ENCODE measurements at regions not wholly inside any gene's neighbourhood (a gene's known extent, or its start where the extent isn't known, plus 50 kb on each side); places are given as distances from the start of the nearest gene placed in this dataset.

- ChIA-PET POLR2A (no interaction called here), CTCF (no interaction called here)
- Histone ChIP-seq H4K20me1 (replicated peaks; ENCODE audit: control insufficient read depth, extremely low read depth, insufficient read depth, low read length) (no peaks in the 10 kb centered on the region), H3K9ac (replicated peaks; ENCODE audit: extremely low read depth, insufficient read depth, low read length) (no peak overlapping the region), H3K4me3 (replicated peaks in 1 of 3; ENCODE audit: insufficient read depth in 1 of 3, low read depth in 1 of 3, low read length in 3 of 3) (no peak overlapping the region), H3K4me2 (ENCODE audit: insufficient read depth, low read length) (no peak overlapping the region), H2AFZ (ENCODE audit: low read depth, low read length) (no peak overlapping the region), H3K27me3 (ENCODE audit: control insufficient read depth in 2 of 2, insufficient read depth in 2 of 2, low read length in 2 of 2) (no peaks in the 10 kb centered on the region), H3K9me3 (replicated peaks; ENCODE audit: control insufficient read depth, insufficient read depth, low read length) (no peaks in the 10 kb centered on the region), H3K36me3 (ENCODE audit: control insufficient read depth in 2 of 2, extremely low read depth in 1 of 2, insufficient read depth in 2 of 2, low read length in 2 of 2) (no peaks in the 10 kb centered on the region), H3K4me1 (ENCODE audit: control insufficient read depth, extremely low read depth, insufficient read depth, low read length) (no peaks in the 10 kb centered on the region), H3K27ac (ENCODE audit: insufficient read depth, low read depth, low read length) (no peak overlapping the region), H3K9me1 (replicated peaks; ENCODE audit: control insufficient read depth, extremely low read depth, insufficient read depth, low read length) (no peaks in the 10 kb centered on the region), H3K79me2 (ENCODE audit: control insufficient read depth, insufficient read depth, low read length) (no peaks in the 10 kb centered on the region)
- dilution Hi-C loops (cut with MboI; ENCODE audit: extremely low pct_ligation_motif_present, low sequenced_read_pairs): no loop called here
- no TSS peak for BruUV-seq (replicated peaks)
- no peak for FAIRE-seq
- DNase-seq (ENCODE audit: low read depth, low spot score): no peak
- intact Hi-C loops (cut with micrococcal nuclease): no loop called here
- no peak for TF ChIP-seq MAX (IDR thresholded peaks at IDR 0.05; ENCODE audit: insufficient read depth, insufficient read length)
- no peak for TF ChIP-seq POLR2A (IDR thresholded peaks at IDR 0.05; ENCODE audit: low read depth, low read length)
- TF ChIP-seq CTCF (IDR thresholded peaks at IDR 0.05; ENCODE audit: extremely low read depth in 1 of 2, insufficient read depth in 1 of 2, low read depth in 1 of 2, low read length in 2 of 2): no peak
- TF ChIP-seq JUN (IDR thresholded peaks at IDR 0.05; ENCODE audit: borderline replicate concordance, insufficient read depth, insufficient read length, low read depth): no peak
- no peak for TF ChIP-seq MYC (IDR thresholded peaks at IDR 0.05; ENCODE audit: low read depth, low read length)
- TF ChIP-seq GATA2 (IDR thresholded peaks at IDR 0.05; ENCODE audit: insufficient read depth, insufficient read length, low read depth, low read length): no peak
Observed at GRCh38 chr6:19454721-19455392, 382.3 kb upstream of the ID4 start.

- Histone ChIP-seq H3K27ac (ENCODE audit: insufficient read depth, low read depth, low read length) (no peak overlapping the region), H3K79me2 (ENCODE audit: control insufficient read depth, insufficient read depth, low read length) (no peaks in the 10 kb centered on the region), H3K4me3 (replicated peaks in 1 of 3; ENCODE audit: insufficient read depth in 1 of 3, low read depth in 1 of 3, low read length in 3 of 3) (no peak overlapping the region), H3K9me1 (replicated peaks; ENCODE audit: control insufficient read depth, extremely low read depth, insufficient read depth, low read length) (no peaks in the 10 kb centered on the region), H3K4me1 (ENCODE audit: control insufficient read depth, extremely low read depth, insufficient read depth, low read length) (no peaks in the 10 kb centered on the region), H3K4me2 (ENCODE audit: insufficient read depth, low read length) (no peak overlapping the region), H2AFZ (ENCODE audit: low read depth, low read length) (no peak overlapping the region), H3K27me3 (ENCODE audit: control insufficient read depth in 2 of 2, insufficient read depth in 2 of 2, low read length in 2 of 2) (no peaks in the 10 kb centered on the region), H3K36me3 (ENCODE audit: control insufficient read depth in 2 of 2, extremely low read depth in 1 of 2, insufficient read depth in 2 of 2, low read length in 2 of 2) (no peaks in the 10 kb centered on the region), H4K20me1 (replicated peaks; ENCODE audit: control insufficient read depth, extremely low read depth, insufficient read depth, low read length) (no peaks in the 10 kb centered on the region), H3K9me3 (replicated peaks; ENCODE audit: control insufficient read depth, insufficient read depth, low read length) (peaks cover 6% of the 10 kb centered on the region), H3K9ac (replicated peaks; ENCODE audit: extremely low read depth, insufficient read depth, low read length) (no peak overlapping the region)
- no TSS peak for BruUV-seq (replicated peaks)
- TF ChIP-seq POLR2AphosphoS5 (IDR thresholded peaks at IDR 0.05; ENCODE audit: insufficient read depth, low read depth, low read length) (no peak), MYC (IDR thresholded peaks at IDR 0.05; ENCODE audit: low read depth, low read length) (no peak), GATA2 (IDR thresholded peaks at IDR 0.05; ENCODE audit: insufficient read depth, insufficient read length, low read depth, low read length) (no peak), POLR2A (IDR thresholded peaks at IDR 0.05; ENCODE audit: low read depth, low read length) (no peak), FOS (IDR thresholded peaks at IDR 0.05; ENCODE audit: borderline replicate concordance, insufficient read depth, low read length) (no peak), JUN (IDR thresholded peaks at IDR 0.05; ENCODE audit: borderline replicate concordance, insufficient read depth, insufficient read length, low read depth) (no peak)
- ChIA-PET POLR2A (no interaction called here), CTCF (no interaction called here)
- FAIRE-seq: no peak
- no peak for DNase-seq (ENCODE audit: low read depth, low spot score)
- intact Hi-C loops (cut with micrococcal nuclease) (no loop called here), dilution Hi-C loops (cut with MboI; ENCODE audit: extremely low pct_ligation_motif_present, low sequenced_read_pairs) (no loop called here)
Observed at GRCh38 chr6:19463250-19463649, 373.9 kb upstream of the ID4 start.

Data from endothelial cell of umbilical vein (primary cell).